ENCODE measurements at regions not wholly inside any gene's neighbourhood (a gene's known extent, or its start where the extent isn't known, plus 50 kb on each side); places are given as distances from the start of the nearest gene placed in this dataset.

DNA sequence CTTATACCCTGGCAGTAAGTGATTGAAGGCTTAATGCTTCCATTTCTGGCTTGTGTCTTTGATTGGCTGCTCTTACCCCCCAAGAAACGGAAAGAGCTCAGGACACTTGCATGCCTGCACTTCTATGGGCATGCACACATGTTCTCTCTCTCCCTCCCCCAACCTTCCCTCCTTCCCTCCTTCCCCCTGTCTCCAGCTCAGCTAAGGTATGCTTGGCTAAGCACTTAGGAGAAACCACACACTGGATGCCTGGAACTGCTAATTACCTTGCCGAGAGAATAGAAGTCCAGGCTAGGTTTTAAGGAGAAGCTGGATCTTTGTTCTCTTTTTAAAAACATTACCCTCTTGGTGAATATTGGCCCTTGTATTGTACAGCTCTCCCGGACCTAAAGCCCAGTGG lies 1072.8 kb upstream of the TMEM132C start:
- CTCF ChIA-PET = no interaction called here
- Mint-ChIP-seq H3K27ac (no peak overlapping the region), H3K9me3 (no peaks in the 10 kb centered on the region), H3K36me3 (ENCODE audit: low read depth) (no peaks in the 10 kb centered on the region), H3K27me3 (no peaks in the 10 kb centered on the region), H3K4me1 (ENCODE audit: low read depth) (no peaks in the 10 kb centered on the region), H3K4me3 (no peak overlapping the region)
- TF ChIP-seq, protein P1, sequence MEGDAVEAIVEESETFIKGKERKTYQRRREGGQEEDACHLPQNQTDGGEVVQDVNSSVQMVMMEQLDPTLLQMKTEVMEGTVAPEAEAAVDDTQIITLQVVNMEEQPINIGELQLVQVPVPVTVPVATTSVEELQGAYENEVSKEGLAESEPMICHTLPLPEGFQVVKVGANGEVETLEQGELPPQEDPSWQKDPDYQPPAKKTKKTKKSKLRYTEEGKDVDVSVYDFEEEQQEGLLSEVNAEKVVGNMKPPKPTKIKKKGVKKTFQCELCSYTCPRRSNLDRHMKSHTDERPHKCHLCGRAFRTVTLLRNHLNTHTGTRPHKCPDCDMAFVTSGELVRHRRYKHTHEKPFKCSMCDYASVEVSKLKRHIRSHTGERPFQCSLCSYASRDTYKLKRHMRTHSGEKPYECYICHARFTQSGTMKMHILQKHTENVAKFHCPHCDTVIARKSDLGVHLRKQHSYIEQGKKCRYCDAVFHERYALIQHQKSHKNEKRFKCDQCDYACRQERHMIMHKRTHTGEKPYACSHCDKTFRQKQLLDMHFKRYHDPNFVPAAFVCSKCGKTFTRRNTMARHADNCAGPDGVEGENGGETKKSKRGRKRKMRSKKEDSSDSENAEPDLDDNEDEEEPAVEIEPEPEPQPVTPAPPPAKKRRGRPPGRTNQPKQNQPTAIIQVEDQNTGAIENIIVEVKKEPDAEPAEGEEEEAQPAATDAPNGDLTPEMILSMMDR (IDR thresholded peaks at IDR 0.05) = no peak
- no peak for DNase-seq
- intact Hi-C loops (cut with micrococcal nuclease) = no loop called here
- POLR2A ChIA-PET = no interaction called here
- no peak for ATAC-seq

DNA sequence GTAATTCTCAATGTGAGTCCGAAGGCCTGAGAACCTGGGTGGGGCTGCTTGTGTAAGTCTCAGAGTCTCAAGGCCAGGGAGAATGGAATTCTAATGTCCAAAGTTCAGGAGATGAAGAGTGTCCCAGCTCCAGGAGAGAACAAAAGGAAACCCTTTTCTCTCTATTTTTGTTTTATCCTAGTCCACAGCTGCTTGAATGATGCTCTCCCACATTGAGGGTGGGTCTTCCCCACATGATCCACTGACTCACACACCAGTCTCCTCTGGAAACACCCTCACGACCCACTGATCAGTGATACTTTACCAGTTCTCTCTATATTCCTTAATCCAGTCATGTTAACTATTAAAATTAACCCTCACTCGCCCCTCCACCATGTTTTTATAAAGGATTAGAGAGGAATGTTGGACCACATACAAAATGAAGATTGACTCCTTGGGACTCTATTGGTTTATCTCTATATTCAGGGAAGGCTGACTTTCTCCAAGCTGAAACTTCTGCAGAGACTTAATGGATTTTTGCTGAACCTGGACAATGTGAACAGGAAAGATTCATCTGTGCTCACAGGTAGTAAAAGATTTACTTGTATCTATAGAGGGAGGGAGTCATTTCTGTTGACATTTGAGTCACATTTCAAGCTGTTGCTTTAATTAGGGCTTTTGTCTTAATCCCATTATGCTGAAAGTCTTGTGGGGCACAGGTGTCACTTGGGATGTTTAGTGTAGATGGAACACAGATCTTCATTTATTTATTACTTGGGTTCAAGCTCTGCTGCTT lies 1061.0 kb upstream of the TMEM132C start:
- peaks cover 4% of the 10 kb centered on the region for H3K27me3 Mint-ChIP-seq
- no peak overlapping the region for H3K27ac Mint-ChIP-seq
- TF ChIP-seq, protein P1 (IDR thresholded peaks at IDR 0.05) = no peak
- DNase-seq (no peak), ATAC-seq (no peak)
- no peak overlapping the region for H3K4me3 Mint-ChIP-seq
- CTCF ChIA-PET = no interaction called here
- POLR2A ChIA-PET = no interaction called here
- H3K36me3 Mint-ChIP-seq (ENCODE audit: low read depth) = no peaks in the 10 kb centered on the region
- no peaks in the 10 kb centered on the region for H3K9me3 Mint-ChIP-seq
- no peaks in the 10 kb centered on the region for H3K4me1 Mint-ChIP-seq (ENCODE audit: low read depth)
- intact Hi-C loops (cut with micrococcal nuclease) = no loop called here

DNA sequence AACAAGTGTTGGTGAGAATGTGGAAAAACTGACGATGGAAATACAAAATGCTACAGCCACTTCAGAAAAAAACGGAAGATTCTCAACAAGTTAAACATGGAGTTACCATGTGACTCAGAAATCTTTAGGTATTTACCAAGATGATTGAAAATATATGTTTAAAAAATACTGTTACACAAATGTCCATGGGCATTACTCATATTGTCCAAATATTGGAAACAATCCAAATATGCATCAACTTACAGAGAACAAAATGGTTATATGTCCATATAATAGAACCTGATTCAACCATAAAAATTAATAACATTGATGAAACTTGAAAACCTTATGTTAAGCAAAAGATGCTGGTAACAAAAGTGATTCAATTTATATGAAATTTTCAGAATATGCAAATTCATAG lies 1057.7 kb upstream of the TMEM132C start:
- intact Hi-C loops (cut with micrococcal nuclease) = no loop called here
- Mint-ChIP-seq H3K4me1 (ENCODE audit: low read depth) (no peaks in the 10 kb centered on the region), H3K9me3 (no peaks in the 10 kb centered on the region), H3K27me3 (peaks cover 2% of the 10 kb centered on the region), H3K36me3 (ENCODE audit: low read depth) (no peaks in the 10 kb centered on the region), H3K4me3 (no peak overlapping the region), H3K27ac (no peak overlapping the region)
- ChIA-PET POLR2A (no interaction called here), CTCF (no interaction called here)
- DNase-seq = no peak
- no peak for ATAC-seq
- TF ChIP-seq, protein P1 (IDR thresholded peaks at IDR 0.05) = no peak

DNA sequence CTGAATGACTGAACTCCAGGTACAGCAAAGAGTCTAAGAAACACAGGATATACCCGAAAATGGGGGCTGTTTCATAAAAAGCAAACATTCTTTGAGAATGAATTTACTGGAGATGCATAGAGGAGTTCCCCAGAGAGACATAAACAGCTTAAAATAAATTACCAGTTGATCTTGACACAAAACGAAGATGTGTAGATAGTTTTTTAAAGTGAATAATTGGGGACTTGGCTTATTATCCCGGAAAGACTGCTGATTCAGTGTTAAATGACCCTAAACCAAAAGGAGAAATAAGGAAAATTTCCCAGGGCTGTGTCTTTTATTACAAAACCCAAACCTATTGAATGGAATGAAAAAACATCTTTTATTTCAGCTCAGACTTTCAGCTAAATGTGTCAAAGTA lies 1052.8 kb upstream of the TMEM132C start:
- DNase-seq (no peak), ATAC-seq (no peak)
- Mint-ChIP-seq H3K4me3 (no peak overlapping the region), H3K27me3 (no peaks in the 10 kb centered on the region), H3K27ac (no peak overlapping the region), H3K9me3 (peaks cover 2% of the 10 kb centered on the region), H3K4me1 (ENCODE audit: low read depth) (no peaks in the 10 kb centered on the region), H3K36me3 (ENCODE audit: low read depth) (no peaks in the 10 kb centered on the region)
- TF ChIP-seq, protein P1 (IDR thresholded peaks at IDR 0.05) = no peak
- ChIA-PET POLR2A (interaction anchor here (1.0 kb wide), 1 partner anchor 88 kb away, joined by 3 read pairs; no protein-coding TSS in a partner anchor), CTCF (no interaction called here)
- intact Hi-C loops (cut with micrococcal nuclease) = no loop called here

DNA sequence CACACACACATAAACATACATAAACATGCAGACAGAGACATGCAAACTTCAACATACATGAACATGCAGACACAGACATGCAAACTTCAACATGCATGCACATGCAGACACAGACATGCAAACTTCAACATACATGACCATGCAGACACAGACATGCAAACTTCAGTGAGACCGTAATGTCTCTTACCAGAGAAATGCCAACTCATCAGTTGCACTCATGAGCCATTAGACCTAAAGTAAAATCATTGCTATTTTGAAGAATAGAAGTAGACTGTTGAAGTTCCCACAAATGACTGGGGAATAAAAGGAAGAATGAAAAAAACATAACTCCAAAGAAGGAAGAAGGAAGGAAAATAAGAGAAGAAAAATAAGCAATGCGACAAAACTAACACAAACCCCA lies 1044.0 kb upstream of the TMEM132C start:
- no peak overlapping the region for H3K27ac Mint-ChIP-seq
- no peaks in the 10 kb centered on the region for H3K4me1 Mint-ChIP-seq (ENCODE audit: low read depth)
- intact Hi-C loops (cut with micrococcal nuclease) = no loop called here
- DNase-seq (no peak), ATAC-seq (no peak)
- peaks cover under 1% of the 10 kb centered on the region for H3K9me3 Mint-ChIP-seq
- TF ChIP-seq, protein P1 (IDR thresholded peaks at IDR 0.05) = no peak
- no peak overlapping the region for H3K4me3 Mint-ChIP-seq
- H3K36me3 Mint-ChIP-seq (ENCODE audit: low read depth) = no peaks in the 10 kb centered on the region
- ChIA-PET POLR2A (no interaction called here), CTCF (no interaction called here)
- peaks cover 5% of the 10 kb centered on the region for H3K27me3 Mint-ChIP-seq
